Gastrocnemius medialis (tissue), 4 donors: ENCODE measurements at regions not wholly inside any gene's neighbourhood (a gene's known extent, or its start where the extent isn't known, plus 50 kb on each side); places are given as distances from the start of the nearest gene placed in this dataset.

Experiments used
- ATAC-seq, 2 donors: fragments of 150-250 bp; one replicate each; pipeline ENCODE4 v1.9.1; 2016
- DNase-seq, 2 donors: peaks; one replicate each; pipeline ENCODE4 v3.0.0-alpha.2; 2019
- H3K27ac ChIP-seq, 4 donors: fragments of 200-600 bp; sonication (generic); 1 replicate in 1 of 4; 2 replicates in 3 of 4; pipeline ENCODE4 v1.5.1; 2016 to 2018; ENCODE audit warnings: mild to moderate bottlenecking in 2 of 4, moderate library complexity in 1 of 4
- H3K27me3 ChIP-seq, 3 donors: fragments of 200-600 bp; sonication (generic) in 2 of 3; 1 replicate in 1 of 3; 2 replicates in 2 of 3; pipeline versions ENCODE4 v1.5.1 to v1.6.0; 2016 to 2019; ENCODE audit warnings: mild to moderate bottlenecking in 1 of 3, moderate library complexity in 1 of 3
- H3K36me3 ChIP-seq, 2 donors: fragments of 200-600 bp; sonication (generic) in 1 of 2; one replicate each; pipeline ENCODE4 v1.5.1; 2017 to 2018
- H3K4me1 ChIP-seq, 2 donors: fragments of 200-600 bp; sonication (generic) in 1 of 2; one replicate each; pipeline ENCODE4 v1.5.1; 2016 to 2017; ENCODE audit warnings: mild to moderate bottlenecking in 2 of 2
- H3K4me3 ChIP-seq, 4 donors: fragments of 200-600 bp; sonication (generic) in 3 of 4; 1 replicate in 1 of 4; 2 replicates in 3 of 4; pipeline ENCODE4 v1.5.1; 2016 to 2019; ENCODE audit warnings: mild to moderate bottlenecking in 2 of 4
- H3K9me3 ChIP-seq, 3 donors: fragments of 200-600 bp; sonication (generic) in 2 of 3; 1 replicate in 1 of 3; 2 replicates in 2 of 3; pipeline ENCODE4 v1.5.1; 2016 to 2019
- POLR2A ChIP-seq, 2 donors: fragments of 450-650 bp; IDR thresholded peaks; one replicate each; pipeline ENCODE4 v1.6.1; 2017; ENCODE audit warnings: antibody characterized with exemption in 2 of 2, mild to moderate bottlenecking in 2 of 2, moderate library complexity in 2 of 2
- in situ Hi-C, 4 donors: fragments of 200-750 bp; cut with MboI; loops; one replicate each; pipeline versions ENCODE4 v1.15.0 to v1.8.0; 2017; ENCODE audit warnings: low sequenced_read_pairs in 4 of 4
- intact Hi-C: fragments of 100-400 bp; cut with DNase I; formaldehyde crosslinking; loops from one replicate; pipeline ENCODE4 v1.15.1; 2023; ENCODE audit warnings: low total_unique reads
- TF ChIP-seq, protein P1 (sequence below), 5 experiments: fragments of 450-650 bp in 3 of 5; fragments of 200-600 bp in 2 of 5; sonication (generic) in 2 of 5; IDR thresholded peaks in 4 of 5; conservative IDR thresholded peaks in 1 of 5; 1 replicate in 4 of 5; 2 replicates in 1 of 5; pipeline ENCODE4 v1.5.1; 2016 to 2019; ENCODE audit warnings: antibody characterized with exemption in 5 of 5, mild to moderate bottlenecking in 3 of 5, moderate library complexity in 3 of 5

DNA sequence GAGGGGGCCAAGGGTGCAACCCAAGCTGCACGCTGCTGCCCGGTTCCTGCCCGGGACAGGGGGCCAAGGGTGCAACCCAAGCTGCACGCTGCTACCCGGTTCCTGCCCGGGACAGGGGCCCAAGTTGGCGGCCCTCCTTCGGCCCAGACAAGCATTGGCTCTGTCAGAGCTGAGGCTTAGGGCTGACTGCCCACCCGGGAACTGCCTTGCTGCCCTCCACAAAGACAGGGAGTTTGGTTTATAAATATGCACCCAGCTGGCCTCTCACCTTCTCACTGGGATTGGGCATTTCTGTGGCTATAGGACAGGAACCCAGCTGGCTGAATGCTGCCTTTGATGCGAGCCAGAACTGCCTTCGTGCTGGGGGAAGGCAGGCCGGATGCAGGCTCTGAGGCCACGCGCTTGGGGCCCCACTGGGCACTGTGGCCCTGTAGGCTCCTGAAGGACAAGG, 105.7 kb downstream of the IRX5 start:
- Histone ChIP-seq H3K4me1 (peaks cover 0 to 3% of the 10 kb centered on the region in 2 donors), H3K27me3 (no peaks in the 10 kb centered on the region), H3K36me3 (no peaks in the 10 kb centered on the region), H3K27ac (no peak overlapping the region), H3K4me3 (no peak overlapping the region), H3K9me3 (no peaks in the 10 kb centered on the region)
- no peak for ATAC-seq
- intact Hi-C loops (loop anchor here (5.0 kb wide), 1 partner anchor 296 kb away; no protein-coding TSS in a partner anchor), in situ Hi-C loops (no loop called here)
- TF ChIP-seq POLR2A (IDR thresholded peaks at IDR 0.05), result no peak
- TF ChIP-seq, protein P1, sequence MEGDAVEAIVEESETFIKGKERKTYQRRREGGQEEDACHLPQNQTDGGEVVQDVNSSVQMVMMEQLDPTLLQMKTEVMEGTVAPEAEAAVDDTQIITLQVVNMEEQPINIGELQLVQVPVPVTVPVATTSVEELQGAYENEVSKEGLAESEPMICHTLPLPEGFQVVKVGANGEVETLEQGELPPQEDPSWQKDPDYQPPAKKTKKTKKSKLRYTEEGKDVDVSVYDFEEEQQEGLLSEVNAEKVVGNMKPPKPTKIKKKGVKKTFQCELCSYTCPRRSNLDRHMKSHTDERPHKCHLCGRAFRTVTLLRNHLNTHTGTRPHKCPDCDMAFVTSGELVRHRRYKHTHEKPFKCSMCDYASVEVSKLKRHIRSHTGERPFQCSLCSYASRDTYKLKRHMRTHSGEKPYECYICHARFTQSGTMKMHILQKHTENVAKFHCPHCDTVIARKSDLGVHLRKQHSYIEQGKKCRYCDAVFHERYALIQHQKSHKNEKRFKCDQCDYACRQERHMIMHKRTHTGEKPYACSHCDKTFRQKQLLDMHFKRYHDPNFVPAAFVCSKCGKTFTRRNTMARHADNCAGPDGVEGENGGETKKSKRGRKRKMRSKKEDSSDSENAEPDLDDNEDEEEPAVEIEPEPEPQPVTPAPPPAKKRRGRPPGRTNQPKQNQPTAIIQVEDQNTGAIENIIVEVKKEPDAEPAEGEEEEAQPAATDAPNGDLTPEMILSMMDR (IDR thresholded peaks at IDR 0.05 in 4 of 5, conservative IDR thresholded peaks at IDR 0.05 in 1 of 5), result no peak
- DNase-seq, result no peak

DNA sequence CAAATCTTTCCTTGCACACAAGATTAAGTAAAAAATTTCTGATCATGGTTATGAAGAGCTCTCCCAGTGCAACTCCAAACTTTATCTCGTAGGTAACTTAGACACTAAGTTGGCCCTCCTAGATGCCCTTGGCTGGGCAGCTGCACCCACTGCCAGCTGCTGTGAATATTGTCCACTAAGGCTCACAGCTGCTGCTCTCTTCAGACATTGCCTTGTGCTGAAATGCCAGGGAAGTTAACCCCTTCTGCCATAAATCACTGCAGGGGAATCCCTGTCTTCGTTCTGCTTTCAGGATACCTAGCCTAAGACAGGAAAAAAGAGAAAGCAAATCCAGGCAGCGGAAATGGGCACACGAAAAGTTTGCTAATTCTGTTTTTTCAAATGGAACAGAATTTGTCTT, 106.4 kb downstream of the IRX5 start:
- Histone ChIP-seq H3K27me3 (no peaks in the 10 kb centered on the region), H3K9me3 (no peaks in the 10 kb centered on the region), H3K36me3 (no peaks in the 10 kb centered on the region), H3K4me3 (no peak overlapping the region), H3K4me1 (peaks cover 0 to 3% of the 10 kb centered on the region in 2 donors), H3K27ac (no peak overlapping the region)
- in situ Hi-C loops (no loop called here), intact Hi-C loops (loop anchor here (5.0 kb wide), 1 partner anchor 295 kb away; no protein-coding TSS in a partner anchor)
- no peak for DNase-seq
- TF ChIP-seq, protein P1 (IDR thresholded peaks at IDR 0.05 in 4 of 5, conservative IDR thresholded peaks at IDR 0.05 in 1 of 5), result no peak
- no peak for TF ChIP-seq POLR2A (IDR thresholded peaks at IDR 0.05)
- no peak for ATAC-seq

DNA sequence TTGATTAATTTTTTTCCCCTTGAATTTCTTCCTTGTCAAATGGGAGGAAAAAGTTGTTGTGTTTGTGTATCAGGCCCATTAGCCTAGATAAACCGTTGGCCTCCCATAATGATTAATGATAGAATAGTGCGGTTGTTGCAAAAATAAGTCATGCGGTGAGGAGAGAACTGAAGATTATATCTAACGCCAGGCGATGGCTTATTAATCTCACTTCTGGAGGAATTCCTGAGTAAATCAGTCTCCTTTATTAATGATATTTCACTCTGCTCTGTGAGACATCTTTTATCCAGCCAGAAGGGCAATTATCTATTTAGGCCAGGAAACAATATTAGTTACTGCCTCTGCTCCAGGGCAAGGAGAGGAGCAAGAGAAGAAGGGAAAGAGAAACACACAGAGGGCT, 107.3 kb downstream of the IRX5 start:
- intact Hi-C loops (loop anchor here (5.0 kb wide), 1 partner anchor 294 kb away; no protein-coding TSS in a partner anchor), in situ Hi-C loops (no loop called here)
- ATAC-seq, result no peak
- DNase-seq, result no peak
- no peaks in the 10 kb centered on the region for H3K36me3 ChIP-seq
- TF ChIP-seq POLR2A (IDR thresholded peaks at IDR 0.05), result no peak
- TF ChIP-seq, protein P1 (IDR thresholded peaks at IDR 0.05 in 4 of 5, conservative IDR thresholded peaks at IDR 0.05 in 1 of 5), result no peak
- H3K4me3 ChIP-seq, result no peak overlapping the region
- H3K27me3 ChIP-seq, result no peaks in the 10 kb centered on the region
- H3K4me1 ChIP-seq, result peaks cover 0 to 3% of the 10 kb centered on the region in 2 donors
- no peak overlapping the region for H3K27ac ChIP-seq
- no peaks in the 10 kb centered on the region for H3K9me3 ChIP-seq

DNA sequence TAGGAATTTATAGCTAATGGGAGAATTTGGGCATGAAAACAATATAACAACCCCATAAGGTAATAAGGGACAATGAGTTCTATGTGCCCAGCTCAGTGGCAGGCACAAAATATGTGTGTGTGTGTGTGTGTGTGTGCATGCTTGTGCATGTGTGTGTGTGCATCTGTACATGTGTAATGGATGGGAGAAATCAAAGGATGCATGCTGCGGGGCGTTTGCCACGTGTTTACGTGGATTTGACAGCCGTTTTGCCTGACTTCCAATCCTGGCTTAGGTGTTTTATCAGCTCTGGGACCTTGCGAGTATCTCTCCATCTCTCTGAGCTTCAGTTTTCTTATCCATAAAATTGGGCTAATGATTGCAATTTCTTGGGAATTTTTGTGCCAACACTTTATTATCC, 108.4 kb downstream of the IRX5 start:
- DNase-seq (no peak), ATAC-seq (no peak)
- Histone ChIP-seq H3K4me1 (peaks cover 0 to 3% of the 10 kb centered on the region in 2 donors), H3K4me3 (no peak overlapping the region), H3K36me3 (no peaks in the 10 kb centered on the region), H3K27ac (no peak overlapping the region), H3K27me3 (no peaks in the 10 kb centered on the region), H3K9me3 (no peaks in the 10 kb centered on the region)
- in situ Hi-C loops, result no loop called here
- intact Hi-C loops, result loop anchor here (5.0 kb wide), 1 partner anchor 293 kb away; no protein-coding TSS in a partner anchor
- TF ChIP-seq, protein P1 (IDR thresholded peaks at IDR 0.05 in 4 of 5, conservative IDR thresholded peaks at IDR 0.05 in 1 of 5), result no peak
- no peak for TF ChIP-seq POLR2A (IDR thresholded peaks at IDR 0.05)

DNA sequence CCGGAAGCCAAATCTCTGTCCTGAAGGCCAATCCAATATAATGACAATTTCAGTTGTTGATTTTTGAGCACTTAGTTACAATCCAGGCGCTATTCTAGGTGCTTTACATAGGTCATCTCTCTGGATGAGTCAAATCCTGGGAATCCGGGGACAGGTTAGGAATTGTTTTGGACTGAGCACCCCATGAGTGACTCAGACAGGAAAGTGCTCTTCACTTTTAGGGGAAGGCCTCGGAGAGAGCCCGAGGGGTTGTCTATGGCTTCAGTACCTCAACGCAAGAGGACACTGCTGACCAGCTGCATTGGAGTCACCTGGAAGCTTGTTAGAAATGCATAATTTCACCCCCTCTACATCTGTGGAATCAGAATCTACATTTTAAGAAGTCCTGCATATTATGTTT, 108.8 kb downstream of the IRX5 start:
- peaks cover 0 to 3% of the 10 kb centered on the region in 2 donors for H3K4me1 ChIP-seq
- intact Hi-C loops, result loop anchor here (5.0 kb wide), 1 partner anchor 293 kb away; no protein-coding TSS in a partner anchor
- no peak overlapping the region for H3K27ac ChIP-seq
- H3K36me3 ChIP-seq, result no peaks in the 10 kb centered on the region
- TF ChIP-seq, protein P1 (IDR thresholded peaks at IDR 0.05 in 4 of 5, conservative IDR thresholded peaks at IDR 0.05 in 1 of 5), result no peak
- TF ChIP-seq POLR2A (IDR thresholded peaks at IDR 0.05), result no peak
- H3K4me3 ChIP-seq, result no peak overlapping the region
- ATAC-seq (no peak), DNase-seq (no peak)
- in situ Hi-C loops, result no loop called here
- no peaks in the 10 kb centered on the region for H3K27me3 ChIP-seq
- no peaks in the 10 kb centered on the region for H3K9me3 ChIP-seq
